ENCODE measurements at regions not wholly inside any gene's neighbourhood (a gene's known extent, or its start where the extent isn't known, plus 50 kb on each side); places are given as distances from the start of the nearest gene placed in this dataset.

DNA sequence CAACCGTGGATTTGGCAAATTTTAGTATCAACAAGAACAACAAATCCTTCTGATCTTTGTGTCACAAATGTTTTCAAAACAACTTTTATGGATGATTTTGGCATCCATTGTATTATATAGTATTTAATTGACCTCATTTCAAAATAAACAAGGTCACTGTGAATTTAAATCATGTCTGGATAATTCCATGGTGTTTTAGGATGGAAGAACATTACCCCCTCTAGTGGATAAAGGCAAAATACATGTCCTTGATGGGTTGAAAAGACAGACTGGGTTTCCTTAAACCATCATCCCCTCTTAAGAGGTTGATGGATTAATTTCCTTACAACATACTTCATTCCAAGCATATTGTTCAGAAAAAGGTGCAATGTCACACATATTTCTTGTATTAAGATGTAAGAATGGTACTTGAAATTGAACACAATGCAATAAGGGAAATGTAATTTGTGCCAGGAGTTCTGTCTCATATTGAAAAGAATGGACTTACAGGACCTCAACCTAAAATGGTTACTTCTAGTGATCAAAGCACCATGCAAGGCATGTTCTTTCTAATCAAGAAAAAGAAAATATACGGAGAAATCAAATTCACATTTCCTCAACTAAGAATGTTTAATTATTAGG, 352.0 kb downstream of the BCAT1 start:
- H3K36me3 ChIP-seq (ENCODE audit: control insufficient read depth, insufficient read depth, low read length): no peaks in the 10 kb centered on the region
- ChIA-PET CTCF (no interaction called here), POLR2A (no interaction called here)
- H3K27me3 ChIP-seq (ENCODE audit: control insufficient read depth, insufficient read depth, low read length): 0 out of 2 replicates have a peak, but pooled peaks cover 1% of the 10 kb centered on the region
- TF ChIP-seq, protein P1, sequence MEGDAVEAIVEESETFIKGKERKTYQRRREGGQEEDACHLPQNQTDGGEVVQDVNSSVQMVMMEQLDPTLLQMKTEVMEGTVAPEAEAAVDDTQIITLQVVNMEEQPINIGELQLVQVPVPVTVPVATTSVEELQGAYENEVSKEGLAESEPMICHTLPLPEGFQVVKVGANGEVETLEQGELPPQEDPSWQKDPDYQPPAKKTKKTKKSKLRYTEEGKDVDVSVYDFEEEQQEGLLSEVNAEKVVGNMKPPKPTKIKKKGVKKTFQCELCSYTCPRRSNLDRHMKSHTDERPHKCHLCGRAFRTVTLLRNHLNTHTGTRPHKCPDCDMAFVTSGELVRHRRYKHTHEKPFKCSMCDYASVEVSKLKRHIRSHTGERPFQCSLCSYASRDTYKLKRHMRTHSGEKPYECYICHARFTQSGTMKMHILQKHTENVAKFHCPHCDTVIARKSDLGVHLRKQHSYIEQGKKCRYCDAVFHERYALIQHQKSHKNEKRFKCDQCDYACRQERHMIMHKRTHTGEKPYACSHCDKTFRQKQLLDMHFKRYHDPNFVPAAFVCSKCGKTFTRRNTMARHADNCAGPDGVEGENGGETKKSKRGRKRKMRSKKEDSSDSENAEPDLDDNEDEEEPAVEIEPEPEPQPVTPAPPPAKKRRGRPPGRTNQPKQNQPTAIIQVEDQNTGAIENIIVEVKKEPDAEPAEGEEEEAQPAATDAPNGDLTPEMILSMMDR (IDR thresholded peaks at IDR 0.05; ENCODE audit: insufficient read depth, low read depth, low read length): peak; percentile 65
- no peak overlapping the region for H3K4me3 ChIP-seq (ENCODE audit: low read depth, low read length)
- DNase-seq (ENCODE audit: low read depth): no peak

DNA sequence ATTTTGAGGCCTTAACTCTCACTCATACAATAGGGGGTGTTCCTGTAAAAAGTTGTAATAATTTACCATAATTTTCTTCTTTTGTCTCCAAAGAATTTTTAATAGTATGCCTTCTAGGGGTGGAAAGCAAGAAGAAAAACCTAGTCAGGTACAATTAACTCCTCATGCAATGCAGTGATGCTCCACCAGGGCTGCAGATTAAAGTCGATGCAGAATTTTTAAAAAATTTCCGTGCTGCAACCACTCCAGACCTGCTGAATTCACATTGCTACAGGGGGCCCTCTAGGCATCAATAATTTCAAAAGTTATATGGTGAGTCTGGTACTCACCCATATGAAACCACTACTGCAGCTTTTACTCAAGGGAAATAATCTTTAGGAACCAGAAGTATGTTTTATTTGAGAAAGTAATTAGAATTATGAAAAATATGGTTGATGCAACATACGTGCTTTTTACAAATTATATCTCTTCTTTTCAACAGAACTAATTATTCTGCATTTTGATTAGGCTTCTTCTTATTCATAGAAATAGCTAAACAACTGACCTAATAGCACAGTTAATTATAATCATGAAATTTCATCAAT, 353.2 kb downstream of the BCAT1 start:
- H3K36me3 ChIP-seq (ENCODE audit: control insufficient read depth, insufficient read depth, low read length): no peaks in the 10 kb centered on the region
- DNase-seq (ENCODE audit: low read depth): no peak
- ChIA-PET POLR2A (no interaction called here), CTCF (interaction anchor here (0.7 kb wide), 1 partner anchor 19 kb away, joined by 3 read pairs; no protein-coding TSS in a partner anchor)
- TF ChIP-seq, protein P1 (IDR thresholded peaks at IDR 0.05; ENCODE audit: insufficient read depth, low read depth, low read length): no peak
- 0 out of 2 replicates have a peak, but pooled peaks cover 1% of the 10 kb centered on the region for H3K27me3 ChIP-seq (ENCODE audit: control insufficient read depth, insufficient read depth, low read length)
- H3K4me3 ChIP-seq (ENCODE audit: low read depth, low read length): no peak overlapping the region

GRCh38 chr12:24591715-24592440, 357.0 kb downstream of the BCAT1 start:
- ChIA-PET POLR2A (no interaction called here), CTCF (no interaction called here)
- Histone ChIP-seq H3K27me3 (ENCODE audit: control insufficient read depth, insufficient read depth, low read length) (0 out of 2 replicates have a peak, but pooled peaks cover 1% of the 10 kb centered on the region), H3K36me3 (ENCODE audit: control insufficient read depth, insufficient read depth, low read length) (no peaks in the 10 kb centered on the region), H3K4me3 (ENCODE audit: low read depth, low read length) (no peak overlapping the region)
- TF ChIP-seq, protein P1 (IDR thresholded peaks at IDR 0.05; ENCODE audit: insufficient read depth, low read depth, low read length): no peak
- DNase-seq (ENCODE audit: low read depth): no peak

- TF ChIP-seq, protein P1 (IDR thresholded peaks at IDR 0.05; ENCODE audit: insufficient read depth, low read depth, low read length): no peak
- no peaks in the 10 kb centered on the region for H3K36me3 ChIP-seq (ENCODE audit: control insufficient read depth, insufficient read depth, low read length)
- no peak for DNase-seq (ENCODE audit: low read depth)
- CTCF ChIA-PET: no interaction called here
- 0 out of 2 replicates have a peak, but pooled peaks cover 1% of the 10 kb centered on the region for H3K27me3 ChIP-seq (ENCODE audit: control insufficient read depth, insufficient read depth, low read length)
- POLR2A ChIA-PET: no interaction called here
- H3K4me3 ChIP-seq (ENCODE audit: low read depth, low read length): no peak overlapping the region
Measured at GRCh38 chr12:24591079-24591626, 357.7 kb downstream of the BCAT1 start.

- ChIA-PET POLR2A (no interaction called here), CTCF (no interaction called here)
- no peak for DNase-seq (ENCODE audit: low read depth)
- Histone ChIP-seq H3K4me3 (ENCODE audit: low read depth, low read length) (no peak overlapping the region), H3K27me3 (ENCODE audit: control insufficient read depth, insufficient read depth, low read length) (no peaks in the 10 kb centered on the region), H3K36me3 (ENCODE audit: control insufficient read depth, insufficient read depth, low read length) (no peaks in the 10 kb centered on the region)
- TF ChIP-seq, protein P1 (IDR thresholded peaks at IDR 0.05; ENCODE audit: insufficient read depth, low read depth, low read length): no peak
Measured at GRCh38 chr12:24586293-24586692, 362.6 kb downstream of the BCAT1 start.
